GM18498 (cell line): ENCODE measurements at regions not wholly inside any gene's neighbourhood (a gene's known extent, or its start where the extent isn't known, plus 50 kb on each side); places are given as distances from the start of the nearest gene placed in this dataset.
"Not testable (repeated sequence)": the region's sequence is repeated elsewhere in the genome, so short reads cannot be mapped to it uniquely, and the experiment has no call there.

Experiments
- ATAC-seq: cut with Tn5 transposase; IDR thresholded peaks from one replicate; pipeline ENCODE4 v1.9.1; 2021; ENCODE audit warnings: mild to moderate bottlenecking, moderate library complexity; ENCODE audit not compliant: unreplicated experiment

DNA sequence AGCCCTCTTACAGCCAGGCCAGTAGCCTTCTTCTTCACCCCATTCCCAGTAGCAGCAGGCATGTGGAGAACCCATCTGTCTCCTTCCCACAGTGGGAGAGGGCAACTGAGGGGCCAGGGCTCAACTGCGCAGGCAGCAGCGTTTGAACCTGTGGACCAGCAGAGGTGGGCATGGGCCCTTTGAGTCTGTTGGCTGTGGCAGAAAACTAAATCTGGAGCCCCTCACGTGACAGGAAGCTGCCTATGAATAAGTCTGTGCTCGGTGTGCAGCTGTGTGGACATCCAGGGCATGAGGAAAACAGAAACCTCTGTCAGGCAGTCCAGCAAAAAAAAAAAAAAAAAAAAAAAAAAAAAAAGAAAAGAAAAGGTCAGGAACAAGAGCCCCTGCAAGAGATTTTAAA lies 189.2 kb upstream of the NR3C1 start:
- ATAC-seq = peak; percentile 87

GRCh38 chr5:143588933-143589662 lies 185.6 kb upstream of the NR3C1 start:
- no peak for ATAC-seq

GRCh38 chr5:143588121-143588520 lies 184.6 kb upstream of the NR3C1 start:
- ATAC-seq = not testable (repeated sequence)

- ATAC-seq = no peak
Observed at GRCh38 chr5:143586781-143587362, 183.4 kb upstream of the NR3C1 start.

- ATAC-seq = no peak
Observed at GRCh38 chr5:143585970-143586369, 182.5 kb upstream of the NR3C1 start.

GRCh38 chr5:143583409-143583808 lies 179.9 kb upstream of the NR3C1 start:
- no peak for ATAC-seq

GRCh38 chr5:143582869-143583268 lies 179.4 kb upstream of the NR3C1 start:
- no peak for ATAC-seq

DNA sequence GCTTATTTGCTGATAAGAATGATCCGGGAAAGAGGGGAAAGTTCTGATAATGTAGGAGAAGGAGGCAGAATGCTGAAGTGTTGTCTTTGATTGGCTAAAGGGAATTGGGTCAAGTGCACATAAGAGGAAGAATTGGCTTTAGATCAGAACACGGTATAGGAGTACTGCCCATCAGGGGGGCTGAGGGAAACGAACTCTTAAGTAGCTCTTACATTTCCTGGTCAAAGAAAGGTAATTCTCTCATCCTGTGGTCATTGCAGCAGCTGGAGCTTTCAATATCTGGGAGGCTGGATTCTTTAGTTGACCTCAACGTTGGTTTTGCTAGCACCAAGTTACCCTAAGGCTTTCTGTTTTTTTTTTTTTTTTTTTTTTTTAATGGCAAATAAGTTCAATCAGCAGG lies 178.7 kb upstream of the NR3C1 start:
- ATAC-seq = no peak

DNA sequence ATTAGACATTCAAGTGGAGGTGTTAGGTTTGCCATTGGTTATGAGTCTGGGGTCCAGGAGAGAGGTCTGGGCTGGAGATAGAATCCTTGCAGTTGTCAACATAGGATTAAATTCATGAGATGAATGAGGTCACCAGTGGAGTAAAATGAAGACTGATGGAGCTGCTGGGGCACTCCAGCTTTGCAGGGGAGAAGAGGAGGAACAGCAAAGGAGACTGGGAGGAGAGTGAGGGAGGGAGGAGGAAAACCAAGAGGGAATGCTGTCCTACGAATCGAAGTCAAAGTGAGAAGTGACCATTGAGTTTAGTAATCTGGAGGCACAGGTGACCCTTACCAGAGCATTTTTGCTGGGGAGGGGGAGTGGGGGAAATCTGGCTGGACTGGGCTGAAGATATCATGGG lies 178.2 kb upstream of the NR3C1 start:
- ATAC-seq = no peak

DNA sequence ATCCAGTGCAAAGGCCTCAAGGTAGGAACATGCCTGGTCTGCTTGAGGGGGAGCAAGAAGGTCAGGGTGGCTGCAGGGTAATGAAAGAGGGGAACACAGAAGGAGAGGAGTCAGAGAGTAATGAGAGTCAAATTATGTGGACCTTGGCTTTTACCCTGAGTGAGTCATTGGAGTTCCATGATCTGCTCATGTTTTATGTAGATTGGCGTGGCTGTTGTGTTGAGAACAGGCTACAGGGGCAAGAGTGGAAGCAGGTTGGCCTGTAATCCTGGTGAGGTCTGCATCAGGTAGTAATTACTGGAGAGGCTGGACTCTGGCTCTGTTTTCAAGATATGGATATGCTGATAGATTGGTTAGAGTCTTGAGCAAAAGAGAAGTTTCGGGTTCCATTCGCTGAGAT lies 177.7 kb upstream of the NR3C1 start:
- ATAC-seq = no peak

GRCh38 chr5:143576711-143577484 lies 173.4 kb upstream of the NR3C1 start:
- no peak for ATAC-seq

DNA sequence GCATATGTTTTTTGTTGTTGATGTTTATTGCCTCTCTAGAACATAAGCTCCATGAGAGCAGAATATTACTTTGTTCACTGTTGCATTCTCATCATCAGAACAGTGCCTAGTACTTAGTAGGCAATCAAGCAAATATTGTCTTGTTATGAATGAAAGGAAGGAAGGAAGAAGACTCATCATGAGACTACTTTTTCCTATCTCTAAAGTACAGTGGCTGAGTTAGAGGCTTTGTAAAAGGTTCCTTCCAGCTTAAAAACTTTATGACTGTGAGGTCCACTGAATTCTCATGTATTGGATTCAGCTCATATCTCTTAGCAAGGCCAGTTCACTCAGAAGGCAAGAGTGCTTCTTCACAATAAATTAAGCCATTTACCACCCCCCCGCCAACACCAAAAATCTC lies 171.8 kb upstream of the NR3C1 start:
- ATAC-seq = no peak

- ATAC-seq = no peak
Observed at GRCh38 chr5:143574236-143574635, 170.8 kb upstream of the NR3C1 start.

DNA sequence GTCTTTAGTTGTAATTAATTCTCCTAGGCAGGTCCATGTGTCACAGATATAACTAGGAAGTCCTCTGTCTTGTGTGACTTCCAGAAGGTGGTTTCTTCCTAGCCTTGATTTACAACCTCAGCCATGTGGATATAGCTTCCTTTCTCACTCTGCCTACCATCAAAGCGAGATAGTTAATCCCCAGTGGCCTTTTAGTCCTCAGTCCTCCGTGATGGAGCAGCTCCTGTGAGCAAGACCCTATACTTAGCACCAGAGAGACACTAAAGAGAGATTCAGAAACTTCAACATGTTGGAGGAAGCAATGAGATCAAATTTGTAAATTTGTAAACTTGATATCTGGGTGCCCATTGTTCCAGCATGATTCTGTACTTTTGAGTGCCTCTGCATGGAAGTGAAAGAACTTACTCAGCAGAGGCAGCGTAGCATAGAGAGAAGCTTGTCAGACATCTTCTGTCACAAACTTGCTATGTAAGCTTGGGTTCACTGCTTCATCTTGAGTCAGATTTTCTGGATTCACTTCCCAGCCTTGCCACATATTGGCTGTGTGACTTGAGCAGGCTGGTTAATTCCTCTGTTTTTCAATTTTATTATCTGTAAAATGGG lies 170.2 kb upstream of the NR3C1 start:
- peak; percentile 73 for ATAC-seq

DNA sequence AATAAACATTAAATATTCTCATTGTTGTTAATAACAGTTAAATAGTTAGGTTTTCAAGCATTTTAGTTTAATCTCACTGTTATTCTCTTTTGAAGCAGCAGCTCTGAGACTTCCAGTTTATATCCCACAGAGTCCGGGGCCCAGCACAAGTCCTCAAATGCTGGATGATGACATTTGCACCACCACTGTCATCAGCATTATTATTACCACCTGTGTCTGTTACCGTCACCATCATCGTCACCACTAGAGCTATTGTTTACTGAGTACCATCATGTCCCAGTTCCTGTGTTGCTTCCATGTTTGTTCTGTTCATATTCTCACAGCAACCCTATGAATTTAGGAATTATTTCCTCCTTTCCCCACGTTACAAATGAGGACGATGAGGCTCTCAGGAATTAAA lies 169.2 kb upstream of the NR3C1 start:
- ATAC-seq = no peak

DNA sequence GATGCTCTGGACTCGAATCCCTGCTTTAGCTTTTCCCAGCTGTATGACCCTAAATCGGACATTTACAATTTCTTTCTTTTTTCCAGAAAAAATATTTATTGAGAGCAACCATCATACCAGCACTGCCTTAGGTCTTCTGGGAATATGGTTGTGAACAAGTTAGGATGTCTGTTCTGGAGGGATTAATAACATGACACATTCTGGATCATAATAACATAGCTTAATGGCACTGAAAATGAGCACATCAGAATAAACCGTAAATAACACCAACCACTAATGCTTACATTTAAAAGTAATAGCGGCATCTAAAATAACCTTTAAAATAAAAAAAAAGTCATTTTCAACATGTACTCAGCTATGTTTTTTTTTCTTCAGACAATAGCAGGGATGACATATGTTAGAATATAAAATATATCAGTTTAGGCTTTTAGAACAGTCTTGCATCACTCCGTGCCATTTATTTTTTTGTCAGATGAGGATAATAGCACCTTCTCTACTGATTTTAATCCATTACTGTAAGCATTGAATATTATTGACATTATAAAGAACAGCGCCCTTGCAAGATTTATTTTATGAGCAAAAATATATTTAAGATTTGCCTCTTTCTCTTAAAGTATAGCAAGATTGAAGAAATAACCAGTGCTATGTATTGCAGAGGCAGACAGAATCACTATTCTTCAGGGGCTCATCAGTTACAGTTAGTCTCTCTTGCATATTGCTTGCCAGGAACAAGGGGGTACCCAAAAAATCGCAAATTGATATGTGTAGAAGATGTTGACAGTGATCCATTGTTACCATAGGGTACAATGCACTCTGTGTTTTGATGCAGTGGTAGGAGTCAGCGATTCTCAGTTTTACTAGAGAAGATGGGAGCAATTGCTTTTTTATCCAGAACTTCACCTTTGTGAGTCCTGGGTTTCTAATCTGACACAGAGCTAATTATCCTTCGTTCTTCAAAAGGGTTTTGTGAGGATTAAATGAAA lies 168.4 kb upstream of the NR3C1 start:
- ATAC-seq = no peak

- ATAC-seq = no peak
Observed at GRCh38 chr5:143570989-143571388, 167.5 kb upstream of the NR3C1 start.

DNA sequence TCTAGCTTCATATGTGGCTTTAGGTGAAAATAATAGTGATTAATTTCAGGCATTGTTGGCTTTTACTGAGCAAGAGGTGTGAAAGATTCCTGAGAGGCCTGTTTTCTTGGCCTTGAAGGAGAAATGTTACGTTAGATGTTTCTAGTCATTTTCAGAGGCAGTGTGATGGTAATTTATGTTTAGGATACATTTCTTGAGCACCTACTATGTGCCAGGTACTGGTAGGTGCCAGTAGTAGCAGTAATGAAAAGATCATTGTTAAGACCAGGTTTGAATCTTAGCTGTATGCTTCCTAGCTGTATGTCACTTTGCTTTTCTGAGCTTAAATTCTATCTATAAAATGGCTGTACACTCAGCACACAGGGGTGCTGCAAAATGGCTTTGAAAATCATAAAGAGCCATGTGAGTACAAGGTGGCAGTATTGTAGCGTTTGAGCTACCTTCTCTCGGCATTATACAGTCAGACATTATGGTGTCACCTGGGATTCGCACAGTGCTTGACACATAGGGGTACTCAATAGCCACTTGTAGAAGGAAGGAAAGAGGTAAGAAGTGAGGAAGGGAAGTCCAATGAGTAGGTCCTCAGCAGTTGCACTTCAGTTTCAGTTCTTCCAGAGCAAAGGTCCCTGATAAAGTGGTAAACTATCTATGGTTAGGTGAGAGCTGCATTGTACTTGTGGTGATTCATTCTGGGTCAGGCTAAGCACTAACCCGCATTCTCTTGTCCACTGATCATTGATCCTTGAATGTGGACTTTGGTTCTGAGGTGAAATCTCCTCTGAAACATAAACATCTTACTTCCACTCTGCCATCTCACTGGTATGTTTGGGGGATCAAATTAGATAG lies 166.5 kb upstream of the NR3C1 start:
- ATAC-seq = no peak

GRCh38 chr5:143569213-143569701 lies 165.8 kb upstream of the NR3C1 start:
- ATAC-seq = no peak
